ENCODE measurements at regions not wholly inside any gene's neighbourhood (a gene's known extent, or its start where the extent isn't known, plus 50 kb on each side); places are given as distances from the start of the nearest gene placed in this dataset.

DNA sequence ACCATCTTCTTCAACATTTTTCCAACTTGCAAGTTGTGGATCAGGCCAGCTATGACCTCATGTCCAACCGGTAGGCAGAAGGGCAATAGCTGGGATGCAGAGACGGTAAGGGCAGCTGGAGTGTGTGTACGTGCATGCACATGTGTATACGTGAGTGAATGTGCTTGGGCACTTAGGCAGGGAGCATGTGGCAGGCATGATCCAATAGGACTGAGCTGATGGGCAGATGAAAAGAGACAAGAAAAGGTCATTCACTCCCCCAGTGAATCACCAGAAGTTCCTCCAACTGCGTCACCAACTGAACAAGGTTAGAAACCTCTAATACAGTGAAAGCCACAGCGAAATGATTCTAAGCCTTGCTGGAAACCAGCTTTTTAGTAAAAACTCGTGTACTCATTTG lies 176.1 kb downstream of the FGFR2 start:
- DNase-seq (ENCODE audit: low spot score) = no peak

GRCh38 chr10:121425623-121426022 lies 172.6 kb downstream of the FGFR2 start:
- no peak for DNase-seq (ENCODE audit: low spot score)

DNA sequence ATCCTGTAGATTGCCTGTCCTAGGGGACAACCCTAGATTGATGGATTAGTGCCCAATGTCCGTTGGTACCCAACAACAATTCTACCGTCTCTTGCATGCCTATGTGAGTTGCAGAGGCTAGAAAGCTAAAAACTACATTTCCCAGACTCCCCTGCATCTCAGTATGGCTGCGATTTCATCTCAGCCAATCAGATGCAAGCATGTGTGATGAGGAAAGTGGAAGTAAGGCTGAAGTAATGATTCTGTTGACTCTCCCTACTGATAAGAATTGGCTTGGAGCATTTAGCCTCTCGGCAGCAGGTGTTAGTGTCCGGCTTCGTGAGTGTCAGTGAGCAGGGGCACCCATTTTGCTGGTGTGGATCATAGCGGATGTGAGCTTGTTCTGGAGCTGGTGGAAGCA lies 171.9 kb downstream of the FGFR2 start:
- DNase-seq (ENCODE audit: low spot score) = no peak
